Neutrophil (primary cell): ENCODE measurements at regions not wholly inside any gene's neighbourhood (a gene's known extent, or its start where the extent isn't known, plus 50 kb on each side); places are given as distances from the start of the nearest gene placed in this dataset.

Experiments
- H3K27ac ChIP-seq: fragments of 200-600 bp; sonication (generic); 2 replicates; pipeline ENCODE4 v1.5.1; 2016; ENCODE audit warnings: mild to moderate bottlenecking, moderate library complexity
- H3K27me3 ChIP-seq: fragments of 200-600 bp; sonication (generic); 2 replicates; pipeline ENCODE4 v1.6.0; 2016; ENCODE audit warnings: mild to moderate bottlenecking
- H3K36me3 ChIP-seq: fragments of 200-600 bp; sonication (generic); 2 replicates; pipeline ENCODE4 v1.5.1; 2017
- H3K4me1 ChIP-seq, 2 experiments: fragments of 200-600 bp in 1 of 2; sonication (generic) in 1 of 2; 1 replicate in 1 of 2; 2 replicates in 1 of 2; pipeline versions ENCODE4 v1.5.1 to v1.6.1; 2013 to 2016; ENCODE audit warnings: low read depth in 1 of 2, low read length in 1 of 2, mild to moderate bottlenecking in 1 of 2, moderate library complexity in 1 of 2; ENCODE audit not compliant: control insufficient read depth in 1 of 2, insufficient read depth in 1 of 2
- H3K4me3 ChIP-seq, 2 experiments: fragments of 200-600 bp in 1 of 2; sonication (generic) in 1 of 2; 1 replicate in 1 of 2; 2 replicates in 1 of 2; pipeline ENCODE4 v1.5.1; 2013 to 2016; ENCODE audit warnings: low read depth in 1 of 2, low read length in 1 of 2, mild to moderate bottlenecking in 1 of 2, moderate library complexity in 1 of 2
- H3K9me3 ChIP-seq: fragments of 200-600 bp; sonication (generic); 2 replicates; pipeline ENCODE4 v1.5.1; 2016
- CTCF ChIP-seq: fragments of 200-600 bp; sonication (generic); IDR thresholded peaks from 2 replicates; pipeline ENCODE4 v1.5.1; 2016; ENCODE audit warnings: antibody characterized with exemption

- Histone ChIP-seq H3K4me1 (no peaks in the 10 kb centered on the region), H3K9me3 (no peaks in the 10 kb centered on the region), H3K27ac (no peak overlapping the region), H3K36me3 (no peaks in the 10 kb centered on the region), H3K27me3 (no peaks in the 10 kb centered on the region), H3K4me3 (no peak overlapping the region)
- no peak for TF ChIP-seq CTCF
Observed at GRCh38 chr9:30944225-30944569, 1440.2 kb upstream of the ACO1 start.

GRCh38 chr9:30944741-30945280, 1439.6 kb upstream of the ACO1 start:
- H3K4me3 ChIP-seq: no peak overlapping the region
- no peak for TF ChIP-seq CTCF
- H3K36me3 ChIP-seq: no peaks in the 10 kb centered on the region
- no peak overlapping the region for H3K27ac ChIP-seq
- no peaks in the 10 kb centered on the region for H3K4me1 ChIP-seq
- no peaks in the 10 kb centered on the region for H3K27me3 ChIP-seq
- no peaks in the 10 kb centered on the region for H3K9me3 ChIP-seq

- H3K4me1 ChIP-seq: no peaks in the 10 kb centered on the region
- H3K4me3 ChIP-seq: no peak overlapping the region
- no peak overlapping the region for H3K27ac ChIP-seq
- H3K36me3 ChIP-seq: no peaks in the 10 kb centered on the region
- H3K9me3 ChIP-seq: no peaks in the 10 kb centered on the region
- no peak for TF ChIP-seq CTCF
- no peaks in the 10 kb centered on the region for H3K27me3 ChIP-seq
Observed at GRCh38 chr9:30964332-30964731, 1420.1 kb upstream of the ACO1 start.

- Histone ChIP-seq H3K4me3 (no peak overlapping the region), H3K27ac (no peak overlapping the region), H3K4me1 (no peaks in the 10 kb centered on the region), H3K9me3 (no peaks in the 10 kb centered on the region), H3K27me3 (no peaks in the 10 kb centered on the region), H3K36me3 (no peaks in the 10 kb centered on the region)
- TF ChIP-seq CTCF: no peak
Observed at GRCh38 chr9:30967476-30967875, 1417.0 kb upstream of the ACO1 start.

- Histone ChIP-seq H3K9me3 (no peaks in the 10 kb centered on the region), H3K36me3 (no peaks in the 10 kb centered on the region), H3K27ac (no peak overlapping the region), H3K4me1 (no peaks in the 10 kb centered on the region), H3K27me3 (no peaks in the 10 kb centered on the region), H3K4me3 (no peak overlapping the region)
- TF ChIP-seq CTCF: no peak
Observed at GRCh38 chr9:30970186-30970585, 1414.3 kb upstream of the ACO1 start.

- no peak overlapping the region for H3K27ac ChIP-seq
- H3K4me1 ChIP-seq: no peaks in the 10 kb centered on the region
- H3K4me3 ChIP-seq: no peak overlapping the region
- no peaks in the 10 kb centered on the region for H3K9me3 ChIP-seq
- no peaks in the 10 kb centered on the region for H3K27me3 ChIP-seq
- H3K36me3 ChIP-seq: no peaks in the 10 kb centered on the region
- no peak for TF ChIP-seq CTCF
Observed at GRCh38 chr9:30970812-30971211, 1413.6 kb upstream of the ACO1 start.
